ENCODE measurements at regions not wholly inside any gene's neighbourhood (a gene's known extent, or its start where the extent isn't known, plus 50 kb on each side); places are given as distances from the start of the nearest gene placed in this dataset.

- no peak for TF ChIP-seq CTCF (IDR thresholded peaks at IDR 0.05; ENCODE audit: low read depth, low read length, missing input control)
- TF ChIP-seq, protein P1, sequence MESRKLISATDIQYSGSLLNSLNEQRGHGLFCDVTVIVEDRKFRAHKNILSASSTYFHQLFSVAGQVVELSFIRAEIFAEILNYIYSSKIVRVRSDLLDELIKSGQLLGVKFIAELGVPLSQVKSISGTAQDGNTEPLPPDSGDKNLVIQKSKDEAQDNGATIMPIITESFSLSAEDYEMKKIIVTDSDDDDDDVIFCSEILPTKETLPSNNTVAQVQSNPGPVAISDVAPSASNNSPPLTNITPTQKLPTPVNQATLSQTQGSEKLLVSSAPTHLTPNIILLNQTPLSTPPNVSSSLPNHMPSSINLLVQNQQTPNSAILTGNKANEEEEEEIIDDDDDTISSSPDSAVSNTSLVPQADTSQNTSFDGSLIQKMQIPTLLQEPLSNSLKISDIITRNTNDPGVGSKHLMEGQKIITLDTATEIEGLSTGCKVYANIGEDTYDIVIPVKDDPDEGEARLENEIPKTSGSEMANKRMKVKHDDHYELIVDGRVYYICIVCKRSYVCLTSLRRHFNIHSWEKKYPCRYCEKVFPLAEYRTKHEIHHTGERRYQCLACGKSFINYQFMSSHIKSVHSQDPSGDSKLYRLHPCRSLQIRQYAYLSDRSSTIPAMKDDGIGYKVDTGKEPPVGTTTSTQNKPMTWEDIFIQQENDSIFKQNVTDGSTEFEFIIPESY (IDR thresholded peaks at IDR 0.05) = no peak
- no peak for TF ChIP-seq EGR1 (IDR thresholded peaks at IDR 0.05; ENCODE audit: low read depth in 2 of 2)
- no peak for TF ChIP-seq JUND (IDR thresholded peaks at IDR 0.05)
- no peak for TF ChIP-seq HNF4A (conservative IDR thresholded peaks at IDR 0.05)
- no peak for TF ChIP-seq TAF1 (conservative IDR thresholded peaks at IDR 0.05)
These were observed 202.5 kb upstream of the HES1 start for GRCh38 chr3:193933451-193933850.

Measured in liver (tissue), 3 donors.